H1 (cell line): ENCODE measurements at regions not wholly inside any gene's neighbourhood (a gene's known extent, or its start where the extent isn't known, plus 50 kb on each side); places are given as distances from the start of the nearest gene placed in this dataset.

ENCODE experiments used
- CBX5 ChIP-seq: fragments of 300-800, 300-1000 bp; sonication (generic); IDR thresholded peaks from 2 replicates; pipeline ENCODE4 v1.7.1; 2016; ENCODE audit warnings: antibody characterized with exemption, low read length, low read depth
- CHD2 ChIP-seq: IDR thresholded peaks from 2 replicates; pipeline ENCODE4 v1.6.1; 2012; ENCODE audit warnings: low read length, improper control_type of control experiment
- CHD7 ChIP-seq: fragments of 300-600 bp; sonication (generic); IDR thresholded peaks from 2 replicates; pipeline ENCODE4 v1.7.1; 2012; ENCODE audit warnings: low read length, moderate library complexity, mild to moderate bottlenecking, inconsistent platforms; ENCODE audit not compliant: insufficient replicate concordance
- CTCF ChIP-seq, 3 experiments: IDR thresholded peaks; 1 replicate in 2 of 3; 2 replicates in 1 of 3; pipeline versions ENCODE4 v1.5.1 to v1.6.1; 2011; ENCODE audit warnings: low read length in 3 of 3, mild to moderate bottlenecking in 3 of 3, inconsistent platforms in 2 of 3, low read depth in 1 of 3, moderate library complexity in 1 of 3; ENCODE audit not compliant: insufficient read depth in 1 of 3; ENCODE audit errors: control extremely low read depth in 1 of 3
- E2F6 ChIP-seq: IDR thresholded peaks from 2 replicates; pipeline ENCODE4 v1.6.1; 2012; ENCODE audit warnings: inconsistent platforms
- GTF2F1 ChIP-seq: IDR thresholded peaks from 2 replicates; pipeline ENCODE4 v1.6.1; 2012; ENCODE audit warnings: low read depth, low read length, improper control_type of control experiment, borderline replicate concordance
- HDAC6 ChIP-seq: IDR thresholded peaks from one replicate; pipeline ENCODE4 v1.7.1; 2012; ENCODE audit warnings: low read depth, mild to moderate bottlenecking, inconsistent platforms, low read length, moderate library complexity
- POU5F1 ChIP-seq: IDR thresholded peaks from 2 replicates; pipeline ENCODE4 v1.6.1; 2011; ENCODE audit warnings: low read depth, mild to moderate bottlenecking, low read length, moderate library complexity
- SIN3A ChIP-seq, 2 experiments: IDR thresholded peaks in 1 of 2; conservative IDR thresholded peaks in 1 of 2; 2 replicates each; pipeline ENCODE4 v1.6.1; 2011 to 2012; ENCODE audit warnings: low read length in 2 of 2, improper control_type of control experiment in 1 of 2, low read depth in 1 of 2, mild to moderate bottlenecking in 1 of 2

GRCh38 chr2:145598434-145598833 is 1078.5 kb upstream of the ZEB2 start (continued):
- TF ChIP-seq CHD7 (no peak), CTCF (IDR thresholded peaks at IDR 0.05; ENCODE audit: control extremely low read depth in 1 of 3, insufficient read depth in 1 of 3, low read depth in 1 of 3, low read length in 3 of 3) (no peak), E2F6 (no peak), CBX5 (no peak), POU5F1 (no peak), SIN3A (conservative IDR thresholded peaks at IDR 0.05 in 1 of 2, IDR thresholded peaks at IDR 0.05 in 1 of 2; ENCODE audit: low read depth in 1 of 2, low read length in 2 of 2) (no peak), HDAC6 (no peak), GTF2F1 (no peak), CHD2 (no peak)
